NB4 (cell line): ENCODE measurements at regions not wholly inside any gene's neighbourhood (a gene's known extent, or its start where the extent isn't known, plus 50 kb on each side); places are given as distances from the start of the nearest gene placed in this dataset.

ENCODE experiments used
- CTCF ChIP-seq: IDR thresholded peaks from one replicate; pipeline ENCODE4 v1.5.1; 2012; ENCODE audit warnings: low read depth, low read length
- MAX ChIP-seq: IDR thresholded peaks from 2 replicates; pipeline ENCODE4 v1.6.1; 2011; ENCODE audit warnings: low read depth, low read length
- POLR2A ChIP-seq: IDR thresholded peaks from 2 replicates; pipeline ENCODE4 v1.6.1; 2011; ENCODE audit warnings: mild to moderate bottlenecking; ENCODE audit not compliant: insufficient read length; ENCODE audit errors: extremely low read depth

- TF ChIP-seq CTCF (no peak), POLR2A (no peak), MAX (no peak)
Observed at GRCh38 chr22:22355096-22355834, 110.7 kb downstream of the VPREB1 start.
